ENCODE measurements at regions not wholly inside any gene's neighbourhood (a gene's known extent, or its start where the extent isn't known, plus 50 kb on each side); places are given as distances from the start of the nearest gene placed in this dataset.

GRCh38 chr4:117773064-117773936, 261.0 kb upstream of the NDST3 start:
- Histone ChIP-seq H3K4me3 (replicated peaks in 1 of 2; ENCODE audit: low read depth in 1 of 2, low read length in 2 of 2) (no peak overlapping the region), H2AFZ (ENCODE audit: low read depth, low read length, poor library complexity, severe bottlenecking) (no peak overlapping the region), H3K4me1 (ENCODE audit: control insufficient read depth in 1 of 2, insufficient read depth in 2 of 2, low read length in 2 of 2) (no peaks in the 10 kb centered on the region), H3K27me3 (ENCODE audit: insufficient read depth, low read length) (no peaks in the 10 kb centered on the region), H3K4me2 (ENCODE audit: low read length) (no peak overlapping the region), H3K79me2 (ENCODE audit: insufficient read depth, low read length) (no peaks in the 10 kb centered on the region), H3K9ac (ENCODE audit: low read length) (no peak overlapping the region), H4K20me1 (ENCODE audit: insufficient read depth) (no peaks in the 10 kb centered on the region), H3K36me3 (ENCODE audit: control insufficient read depth in 1 of 2, insufficient read depth in 2 of 2, low read length in 2 of 2) (no peaks in the 10 kb centered on the region), H3K9me2 (ENCODE audit: insufficient read depth) (no peaks in the 10 kb centered on the region), H3K27ac (ENCODE audit: low read depth, low read length) (no peak overlapping the region), H3K9me3 (ENCODE audit: control insufficient read depth in 1 of 2, insufficient read depth in 1 of 2, low read depth in 1 of 2, low read length in 2 of 2) (no peaks in the 10 kb centered on the region)
- DNase-seq (ENCODE audit: low read depth, low spot score): no peak
- ChIA-PET CTCF (no interaction called here), RAD21 (ENCODE audit: low non-redundant PET in 1 of 2, low total read pairs in 2 of 2, uncharacterized antibody in 2 of 2, unreplicated experiment in 2 of 2) (no interaction called here), POLR2A (no interaction called here)
- intact Hi-C loops (cut with micrococcal nuclease): no loop called here
- no TSS peak for BruUV-seq (replicated peaks)
- TF ChIP-seq SRF (IDR thresholded peaks at IDR 0.05; ENCODE audit: low read depth) (no peak), ZFX (IDR thresholded peaks at IDR 0.05) (no peak), POLR2A (IDR thresholded peaks at IDR 0.05; ENCODE audit: borderline replicate concordance, extremely low read depth, insufficient read depth, insufficient read length) (no peak), ELF1 (IDR thresholded peaks at IDR 0.05; ENCODE audit: borderline replicate concordance, low read depth) (no peak), FOSL1 (IDR thresholded peaks at IDR 0.05; ENCODE audit: low read depth) (no peak), JUND (IDR thresholded peaks at IDR 0.05) (no peak), EZH2phosphoT487 (IDR thresholded peaks at IDR 0.05; ENCODE audit: borderline replicate concordance) (no peak), CEBPB (IDR thresholded peaks at IDR 0.05; ENCODE audit: low read depth) (no peak), SIN3A (IDR thresholded peaks at IDR 0.05; ENCODE audit: low read depth) (no peak), EGR1 (IDR thresholded peaks at IDR 0.05; ENCODE audit: low read depth) (no peak), ZNF274 (IDR thresholded peaks at IDR 0.05; ENCODE audit: low read depth, low read length) (no peak), CBX3 (IDR thresholded peaks at IDR 0.05; ENCODE audit: low read depth) (no peak), POLR2AphosphoS5 (IDR thresholded peaks at IDR 0.05; ENCODE audit: low read depth, low read length) (no peak)
- TF ChIP-seq, protein P1, sequence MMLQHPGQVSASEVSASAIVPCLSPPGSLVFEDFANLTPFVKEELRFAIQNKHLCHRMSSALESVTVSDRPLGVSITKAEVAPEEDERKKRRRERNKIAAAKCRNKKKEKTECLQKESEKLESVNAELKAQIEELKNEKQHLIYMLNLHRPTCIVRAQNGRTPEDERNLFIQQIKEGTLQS (IDR thresholded peaks at IDR 0.05): no peak
- TF ChIP-seq, protein P2, sequence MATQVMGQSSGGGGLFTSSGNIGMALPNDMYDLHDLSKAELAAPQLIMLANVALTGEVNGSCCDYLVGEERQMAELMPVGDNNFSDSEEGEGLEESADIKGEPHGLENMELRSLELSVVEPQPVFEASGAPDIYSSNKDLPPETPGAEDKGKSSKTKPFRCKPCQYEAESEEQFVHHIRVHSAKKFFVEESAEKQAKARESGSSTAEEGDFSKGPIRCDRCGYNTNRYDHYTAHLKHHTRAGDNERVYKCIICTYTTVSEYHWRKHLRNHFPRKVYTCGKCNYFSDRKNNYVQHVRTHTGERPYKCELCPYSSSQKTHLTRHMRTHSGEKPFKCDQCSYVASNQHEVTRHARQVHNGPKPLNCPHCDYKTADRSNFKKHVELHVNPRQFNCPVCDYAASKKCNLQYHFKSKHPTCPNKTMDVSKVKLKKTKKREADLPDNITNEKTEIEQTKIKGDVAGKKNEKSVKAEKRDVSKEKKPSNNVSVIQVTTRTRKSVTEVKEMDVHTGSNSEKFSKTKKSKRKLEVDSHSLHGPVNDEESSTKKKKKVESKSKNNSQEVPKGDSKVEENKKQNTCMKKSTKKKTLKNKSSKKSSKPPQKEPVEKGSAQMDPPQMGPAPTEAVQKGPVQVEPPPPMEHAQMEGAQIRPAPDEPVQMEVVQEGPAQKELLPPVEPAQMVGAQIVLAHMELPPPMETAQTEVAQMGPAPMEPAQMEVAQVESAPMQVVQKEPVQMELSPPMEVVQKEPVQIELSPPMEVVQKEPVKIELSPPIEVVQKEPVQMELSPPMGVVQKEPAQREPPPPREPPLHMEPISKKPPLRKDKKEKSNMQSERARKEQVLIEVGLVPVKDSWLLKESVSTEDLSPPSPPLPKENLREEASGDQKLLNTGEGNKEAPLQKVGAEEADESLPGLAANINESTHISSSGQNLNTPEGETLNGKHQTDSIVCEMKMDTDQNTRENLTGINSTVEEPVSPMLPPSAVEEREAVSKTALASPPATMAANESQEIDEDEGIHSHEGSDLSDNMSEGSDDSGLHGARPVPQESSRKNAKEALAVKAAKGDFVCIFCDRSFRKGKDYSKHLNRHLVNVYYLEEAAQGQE (IDR thresholded peaks at IDR 0.05; ENCODE audit: low read depth): no peak
- TF ChIP-seq, protein P3, sequence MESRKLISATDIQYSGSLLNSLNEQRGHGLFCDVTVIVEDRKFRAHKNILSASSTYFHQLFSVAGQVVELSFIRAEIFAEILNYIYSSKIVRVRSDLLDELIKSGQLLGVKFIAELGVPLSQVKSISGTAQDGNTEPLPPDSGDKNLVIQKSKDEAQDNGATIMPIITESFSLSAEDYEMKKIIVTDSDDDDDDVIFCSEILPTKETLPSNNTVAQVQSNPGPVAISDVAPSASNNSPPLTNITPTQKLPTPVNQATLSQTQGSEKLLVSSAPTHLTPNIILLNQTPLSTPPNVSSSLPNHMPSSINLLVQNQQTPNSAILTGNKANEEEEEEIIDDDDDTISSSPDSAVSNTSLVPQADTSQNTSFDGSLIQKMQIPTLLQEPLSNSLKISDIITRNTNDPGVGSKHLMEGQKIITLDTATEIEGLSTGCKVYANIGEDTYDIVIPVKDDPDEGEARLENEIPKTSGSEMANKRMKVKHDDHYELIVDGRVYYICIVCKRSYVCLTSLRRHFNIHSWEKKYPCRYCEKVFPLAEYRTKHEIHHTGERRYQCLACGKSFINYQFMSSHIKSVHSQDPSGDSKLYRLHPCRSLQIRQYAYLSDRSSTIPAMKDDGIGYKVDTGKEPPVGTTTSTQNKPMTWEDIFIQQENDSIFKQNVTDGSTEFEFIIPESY (IDR thresholded peaks at IDR 0.05; ENCODE audit: extremely low read depth, insufficient replicate concordance, low read length): no peak
- TF ChIP-seq, protein P4, sequence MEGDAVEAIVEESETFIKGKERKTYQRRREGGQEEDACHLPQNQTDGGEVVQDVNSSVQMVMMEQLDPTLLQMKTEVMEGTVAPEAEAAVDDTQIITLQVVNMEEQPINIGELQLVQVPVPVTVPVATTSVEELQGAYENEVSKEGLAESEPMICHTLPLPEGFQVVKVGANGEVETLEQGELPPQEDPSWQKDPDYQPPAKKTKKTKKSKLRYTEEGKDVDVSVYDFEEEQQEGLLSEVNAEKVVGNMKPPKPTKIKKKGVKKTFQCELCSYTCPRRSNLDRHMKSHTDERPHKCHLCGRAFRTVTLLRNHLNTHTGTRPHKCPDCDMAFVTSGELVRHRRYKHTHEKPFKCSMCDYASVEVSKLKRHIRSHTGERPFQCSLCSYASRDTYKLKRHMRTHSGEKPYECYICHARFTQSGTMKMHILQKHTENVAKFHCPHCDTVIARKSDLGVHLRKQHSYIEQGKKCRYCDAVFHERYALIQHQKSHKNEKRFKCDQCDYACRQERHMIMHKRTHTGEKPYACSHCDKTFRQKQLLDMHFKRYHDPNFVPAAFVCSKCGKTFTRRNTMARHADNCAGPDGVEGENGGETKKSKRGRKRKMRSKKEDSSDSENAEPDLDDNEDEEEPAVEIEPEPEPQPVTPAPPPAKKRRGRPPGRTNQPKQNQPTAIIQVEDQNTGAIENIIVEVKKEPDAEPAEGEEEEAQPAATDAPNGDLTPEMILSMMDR (IDR thresholded peaks at IDR 0.05 in 2 of 3, conservative IDR thresholded peaks at IDR 0.05 in 1 of 3; ENCODE audit: borderline replicate concordance in 1 of 3, insufficient read depth in 1 of 3, low read depth in 2 of 3, low read length in 2 of 3): no peak
- no peak for ATAC-seq

Measured in HCT116 (cell line).